T47D (cell line): ENCODE measurements at regions not wholly inside any gene's neighbourhood (a gene's known extent, or its start where the extent isn't known, plus 50 kb on each side); places are given as distances from the start of the nearest gene placed in this dataset.

Source experiments
- DNase-seq, 2 experiments: peaks; one replicate each; pipeline versions ENCODE4 v3.0.0 to v3.0.0-alpha.2; 2011 to 2012; ENCODE audit warnings: low read depth in 1 of 2, low spot score in 1 of 2
- JUND ChIP-seq: IDR thresholded peaks from 2 replicates; pipeline ENCODE4 v1.6.1; 2012; ENCODE audit warnings: low read depth
- in situ Hi-C: cut with HindIII; loops from 2 replicates; pipeline ENCODE4 v1.10.0; 2016; ENCODE audit warnings: low sequenced_read_pairs, low pct_unique_long_range_greater_than_20kb

DNA sequence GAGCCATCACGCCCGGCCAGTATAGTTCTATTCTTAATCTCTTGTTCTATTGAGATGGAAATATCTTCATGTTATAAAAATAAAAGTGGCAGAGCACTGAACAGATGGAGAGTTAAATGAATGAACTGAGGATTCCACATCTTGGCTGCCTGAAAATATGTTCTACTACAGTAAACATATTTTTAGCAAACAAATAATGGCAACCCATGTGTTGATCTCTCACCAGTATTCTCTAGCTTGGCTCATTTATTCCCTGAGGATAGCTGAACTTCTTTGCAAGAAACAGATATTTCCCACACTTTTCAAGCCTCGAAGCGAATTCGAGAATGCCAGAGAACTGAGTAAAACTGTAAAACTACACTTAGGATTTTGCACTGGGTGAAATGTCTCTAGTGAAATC, 58.9 kb downstream of the DIRAS3 start:
- DNase-seq: no peak
- in situ Hi-C loops: no loop called here
- TF ChIP-seq JUND: no peak

DNA sequence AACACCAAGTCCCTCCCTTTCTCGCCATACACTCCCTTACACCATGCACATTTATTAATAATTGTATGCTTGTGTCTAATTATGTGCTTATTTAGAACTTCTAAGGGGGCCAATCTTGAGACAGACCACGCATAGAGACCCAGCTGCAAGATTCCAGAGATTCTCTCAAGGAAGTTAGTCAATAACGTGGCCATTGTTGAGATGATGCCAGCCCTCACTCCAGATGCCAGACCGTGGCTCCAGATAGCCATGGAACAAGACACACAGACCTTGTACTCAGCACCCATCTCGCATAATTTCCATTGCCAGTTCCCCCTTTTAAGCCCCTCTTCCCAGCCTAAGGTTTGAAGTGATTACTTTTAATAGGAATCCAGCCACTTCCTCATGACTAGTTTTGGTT, 62.4 kb downstream of the DIRAS3 start:
- DNase-seq: no peak
- TF ChIP-seq JUND: no peak
- in situ Hi-C loops: no loop called here

DNA sequence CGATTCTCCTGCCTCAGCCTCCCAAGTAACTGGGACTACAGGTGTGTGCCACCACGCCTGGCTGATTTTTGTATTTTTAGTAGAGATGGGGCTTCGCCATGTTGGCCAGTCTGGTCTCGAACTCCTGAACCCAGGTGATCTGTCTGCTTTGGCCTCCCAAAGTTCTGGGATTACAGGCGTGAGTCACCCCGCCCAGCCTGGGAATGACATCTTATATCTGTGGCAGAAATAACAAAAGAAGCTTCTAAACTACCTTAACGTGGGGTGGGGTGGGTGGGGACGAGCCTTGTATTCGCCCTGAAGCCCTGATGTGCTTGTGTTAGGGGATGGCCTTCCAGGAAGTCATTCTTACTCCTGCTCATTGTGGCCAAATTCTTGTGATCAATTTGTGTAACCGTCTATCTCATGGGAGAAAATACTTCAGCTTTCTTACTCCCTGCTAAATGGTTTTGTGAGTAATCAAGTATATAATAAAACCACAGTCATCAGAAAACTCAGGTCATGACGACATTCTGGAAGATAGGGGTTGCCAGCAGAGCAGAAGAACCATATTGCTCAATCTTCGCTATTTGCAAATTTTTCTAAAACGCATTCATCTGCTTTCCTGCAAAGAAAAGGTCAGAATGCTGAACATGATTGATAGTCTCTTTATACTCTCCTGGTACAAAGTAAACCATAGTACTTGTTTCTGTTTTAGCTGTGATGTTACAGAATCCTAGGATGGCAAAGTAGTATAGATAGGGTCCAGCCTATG, 63.2 kb downstream of the DIRAS3 start:
- TF ChIP-seq JUND: no peak
- no peak for DNase-seq
- in situ Hi-C loops: no loop called here

DNA sequence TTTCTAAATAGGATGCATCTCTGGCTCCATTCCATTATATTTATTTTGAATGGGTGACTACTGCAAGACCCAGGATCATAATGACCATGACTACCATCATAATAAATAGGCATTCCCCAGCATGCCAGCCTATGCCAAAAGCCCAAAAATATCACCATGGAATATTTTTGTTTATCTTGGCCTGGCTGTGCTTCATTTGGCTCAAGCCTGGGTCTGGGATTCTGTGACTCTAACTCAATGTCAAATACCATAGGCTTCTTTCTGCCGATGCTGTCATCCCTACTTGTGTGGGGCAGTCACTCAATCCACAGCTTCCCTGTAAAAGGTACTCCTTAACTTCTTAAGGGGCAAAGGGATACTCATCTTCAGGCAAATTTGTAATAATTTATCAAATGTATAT, 66.6 kb downstream of the DIRAS3 start:
- in situ Hi-C loops: no loop called here
- DNase-seq: no peak
- no peak for TF ChIP-seq JUND

DNA sequence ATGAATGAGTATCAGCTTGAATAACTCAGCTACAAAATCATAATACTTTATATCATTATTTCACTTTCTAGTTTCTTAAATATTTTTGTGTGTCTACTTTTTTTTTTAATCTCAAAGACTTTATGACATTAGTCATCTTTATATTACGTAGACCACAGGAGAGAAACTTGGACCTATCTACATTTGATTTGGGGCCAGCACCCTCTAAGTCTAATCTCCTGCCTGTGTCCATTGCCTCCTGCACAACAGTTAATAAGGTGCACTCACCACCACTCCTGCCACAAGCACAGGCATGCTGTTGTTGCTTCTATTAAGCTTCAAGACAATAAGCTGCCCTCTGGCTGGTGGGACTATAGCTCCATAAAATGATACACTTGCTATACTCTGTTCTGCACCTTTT, 70.4 kb downstream of the DIRAS3 start:
- DNase-seq: no peak
- no peak for TF ChIP-seq JUND
- in situ Hi-C loops: no loop called here

DNA sequence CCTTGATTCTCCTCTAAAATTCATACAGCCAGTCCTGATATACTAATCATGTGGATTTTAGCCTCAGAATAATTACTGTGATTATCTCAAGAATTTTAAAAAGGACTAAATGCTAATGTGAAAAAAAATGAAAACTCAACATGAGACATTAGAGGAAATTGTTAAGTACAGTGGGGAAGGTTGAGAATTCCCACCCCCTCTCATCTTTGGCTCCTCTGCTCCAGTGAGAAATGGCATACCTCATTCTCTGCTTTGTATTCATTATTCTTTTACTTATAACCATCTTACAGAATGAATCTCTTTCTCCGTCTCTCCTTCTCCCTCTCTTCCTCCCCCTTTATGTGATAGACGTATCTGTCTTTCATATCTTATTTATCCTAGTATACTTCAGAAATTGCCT, 70.9 kb downstream of the DIRAS3 start:
- in situ Hi-C loops: no loop called here
- no peak for DNase-seq

DNA sequence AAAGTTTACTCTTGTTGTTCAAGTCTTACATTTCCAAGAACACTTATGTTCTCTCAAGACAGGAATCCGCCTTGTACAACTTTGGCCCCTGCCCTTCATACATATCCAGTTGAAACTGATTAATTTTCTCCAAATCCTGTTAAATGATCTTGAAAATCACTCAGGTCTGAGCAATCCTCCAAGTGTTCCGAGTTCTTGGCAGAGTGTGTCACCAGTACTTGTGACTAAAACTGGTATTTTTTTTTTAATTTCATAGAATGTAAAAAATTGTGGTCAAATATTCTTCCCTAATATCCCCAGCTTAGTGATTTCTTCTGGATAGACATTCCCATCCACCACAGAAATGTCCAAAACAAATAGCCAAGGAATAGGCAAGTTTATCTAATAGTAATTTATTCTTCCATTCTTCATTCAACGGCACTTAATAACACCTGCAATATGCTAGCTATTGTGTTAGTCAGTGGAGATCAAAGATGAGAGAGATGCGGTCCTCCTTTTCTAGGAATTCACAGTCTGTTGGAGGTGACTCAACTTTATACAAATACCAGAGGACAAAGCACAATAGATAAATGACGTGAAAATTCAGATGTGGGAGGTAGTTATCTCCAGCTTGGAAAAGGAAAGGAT, 71.4 kb downstream of the DIRAS3 start:
- no peak for TF ChIP-seq JUND
- in situ Hi-C loops: no loop called here
- no peak for DNase-seq

More for the DNA sequence above, 70.9 kb downstream of the DIRAS3 start:
- TF ChIP-seq JUND: no peak

DNA sequence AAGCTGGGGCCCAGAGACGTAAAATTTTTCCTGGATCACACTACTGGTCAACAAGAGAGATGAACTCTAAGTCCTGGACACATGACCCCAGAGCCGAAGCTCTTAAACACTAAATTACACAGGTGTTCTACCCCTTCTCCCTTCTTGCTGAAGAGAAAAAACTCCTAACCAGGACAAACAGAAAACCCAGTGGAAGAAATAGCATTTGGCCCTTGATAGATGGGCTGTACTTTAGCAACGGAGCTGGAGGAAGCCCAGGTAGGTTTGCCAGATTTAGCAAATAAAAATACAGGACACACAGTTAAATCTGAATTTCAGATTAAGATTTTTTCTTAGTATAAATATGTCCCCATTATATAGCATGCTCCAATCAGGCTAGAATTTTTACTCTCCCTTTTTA, 72.7 kb downstream of the DIRAS3 start:
- TF ChIP-seq JUND: no peak
- in situ Hi-C loops: no loop called here
- no peak for DNase-seq

DNA sequence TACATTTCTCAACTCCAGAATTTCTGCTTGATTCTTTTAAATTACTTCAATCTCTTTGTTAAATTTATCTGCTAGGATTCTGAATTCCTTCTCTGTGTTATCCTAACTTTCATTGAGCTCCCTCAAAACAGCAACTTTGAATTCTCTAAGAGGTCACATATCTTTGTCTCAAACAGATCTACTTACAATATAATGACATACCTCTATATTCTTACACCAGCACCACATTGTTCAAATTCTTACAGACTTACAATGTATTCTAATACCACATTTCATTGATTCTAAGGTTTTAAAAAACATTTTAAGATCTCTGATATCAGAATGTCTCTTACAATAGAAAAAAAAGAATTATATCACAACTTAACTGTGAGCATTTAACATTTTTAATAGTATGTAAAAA, 77.4 kb downstream of the DIRAS3 start:
- in situ Hi-C loops: no loop called here
- no peak for DNase-seq
- no peak for TF ChIP-seq JUND

DNA sequence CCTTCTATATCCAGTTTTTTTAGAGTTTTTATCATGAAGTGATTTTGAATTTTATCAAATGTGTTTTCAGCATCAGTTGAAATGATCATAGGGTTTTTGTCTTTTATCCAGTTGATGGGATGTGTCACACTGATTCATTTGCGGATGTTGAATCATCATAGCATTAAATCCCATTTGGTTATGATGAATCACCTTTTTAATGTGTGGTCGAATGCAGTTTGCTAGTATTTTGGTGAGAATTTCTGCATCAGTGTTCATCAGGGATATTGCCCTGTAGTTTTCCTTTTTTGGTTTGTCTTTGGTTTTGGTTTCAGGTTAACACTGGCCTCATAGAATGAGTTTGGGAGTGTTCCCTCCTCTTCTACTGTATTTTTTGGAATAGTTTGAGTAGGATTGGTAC, 80.3 kb downstream of the DIRAS3 start:
- no peak for DNase-seq
- TF ChIP-seq JUND: no peak
- in situ Hi-C loops: no loop called here

DNA sequence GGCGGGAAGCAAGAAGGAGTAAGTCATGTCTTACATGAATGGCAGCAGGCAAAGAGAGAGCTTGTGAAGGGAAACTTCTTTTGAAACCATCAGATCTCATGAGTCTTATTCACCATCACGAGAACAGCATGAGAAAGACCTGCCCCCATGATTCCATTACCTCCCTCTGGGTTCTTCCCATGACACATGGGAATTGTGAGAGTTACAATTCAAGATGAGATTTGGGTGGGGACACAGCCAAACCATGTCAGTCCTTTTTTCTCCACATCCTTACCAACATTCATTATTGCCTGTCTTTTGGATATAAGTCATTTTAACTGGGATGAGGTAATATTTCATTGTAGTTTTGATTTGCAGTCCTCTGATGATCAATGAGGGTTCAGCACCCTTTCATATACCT, 81.0 kb downstream of the DIRAS3 start:
- no peak for TF ChIP-seq JUND
- DNase-seq: no peak
- in situ Hi-C loops: no loop called here

DNA sequence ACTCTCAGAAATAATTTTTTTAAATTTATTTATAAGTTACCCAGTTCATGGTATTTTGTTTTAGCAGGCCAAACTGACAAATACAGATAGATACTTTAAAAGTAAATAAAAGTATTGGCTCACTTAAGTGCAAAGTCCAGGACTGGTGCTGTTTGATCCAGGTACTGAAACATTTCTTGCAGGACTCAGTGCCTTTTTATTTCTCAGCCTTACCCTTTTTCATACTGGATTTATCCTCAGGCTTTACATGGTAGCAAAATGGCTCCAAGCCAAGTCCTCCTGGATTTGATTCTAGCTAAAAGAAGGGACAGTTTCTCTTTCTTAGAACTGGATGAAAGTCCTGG, 83.8 kb downstream of the DIRAS3 start:
- in situ Hi-C loops: no loop called here
- no peak for TF ChIP-seq JUND
- DNase-seq: no peak

DNA sequence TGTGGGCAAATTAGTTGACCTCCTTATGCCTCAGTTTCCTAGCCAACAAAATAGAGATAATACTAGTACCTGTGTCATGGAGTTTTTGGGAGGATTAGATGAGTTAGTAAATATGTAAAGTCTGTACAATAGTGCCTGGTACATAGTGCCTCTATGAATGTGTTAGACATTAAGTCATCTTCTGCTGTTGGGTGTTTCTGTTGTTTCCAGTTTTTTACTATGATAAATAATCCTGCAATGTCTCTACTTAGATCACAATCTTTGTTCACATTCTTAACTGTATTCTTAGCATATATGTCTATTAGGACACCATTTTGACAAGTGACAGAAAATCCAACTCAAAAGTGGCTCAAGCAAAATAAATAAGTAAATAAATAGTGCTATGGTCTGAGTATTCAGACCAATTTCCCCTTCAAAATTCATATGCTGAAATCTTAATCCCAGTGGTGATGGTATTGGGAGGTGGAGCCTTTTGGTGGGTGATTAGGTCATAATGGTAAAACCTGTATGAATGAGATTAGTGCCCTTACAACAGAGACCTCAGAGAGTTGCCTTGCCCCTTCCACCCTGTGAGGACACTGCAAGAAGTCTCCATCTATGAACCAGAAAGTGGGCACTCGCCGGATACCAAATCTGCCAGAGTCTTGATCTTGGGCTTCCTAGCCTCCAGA, 84.3 kb downstream of the DIRAS3 start:
- DNase-seq: no peak
- in situ Hi-C loops: no loop called here
- no peak for TF ChIP-seq JUND

DNA sequence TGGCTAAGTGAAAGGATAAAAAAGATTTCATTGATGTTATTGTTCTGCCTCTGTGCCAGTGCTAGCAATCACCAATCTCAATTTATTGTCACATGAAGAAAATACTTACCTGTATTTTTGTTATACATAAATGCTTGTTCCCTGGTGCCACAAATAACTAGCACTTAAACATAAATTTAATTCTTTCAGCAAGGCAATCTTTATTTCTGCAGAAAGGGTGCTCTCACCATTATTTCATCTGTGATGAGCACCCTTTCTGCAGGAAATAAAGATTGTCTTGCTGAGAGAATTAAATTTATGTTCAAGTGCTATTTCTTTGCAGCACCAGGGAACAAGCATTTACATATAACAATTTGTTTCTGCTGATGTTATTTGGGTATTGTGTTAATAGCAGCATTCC, 87.2 kb downstream of the DIRAS3 start:
- in situ Hi-C loops: no loop called here
- no peak for TF ChIP-seq JUND

More for the DNA sequence above, 87.2 kb downstream of the DIRAS3 start:
- DNase-seq: no peak
